Epithelial cell of esophagus (primary cell): ENCODE measurements at regions not wholly inside any gene's neighbourhood (a gene's known extent, or its start where the extent isn't known, plus 50 kb on each side); places are given as distances from the start of the nearest gene placed in this dataset.

Experiments
- DNase-seq: peaks from one replicate; pipeline ENCODE4 v3.0.0; 2010; ENCODE audit warnings: low read depth
- H3K4me3 ChIP-seq: 2 replicates; pipeline ENCODE4 v1.5.1; 2011; ENCODE audit warnings: mild to moderate bottlenecking, low read length, control low read depth
- CTCF ChIP-seq: IDR thresholded peaks from 2 replicates; pipeline ENCODE4 v1.5.1; 2011; ENCODE audit warnings: low read depth, mild to moderate bottlenecking, low read length, control low read depth, inconsistent platforms; ENCODE audit not compliant: insufficient read depth; ENCODE audit errors: missing control alignments

GRCh38 chr4:13215560-13215959 is 268.6 kb downstream of the RAB28 start:
- TF ChIP-seq CTCF, result no peak
- no peak for DNase-seq
- no peak overlapping the region for H3K4me3 ChIP-seq

GRCh38 chr4:13212936-13213335 is 271.2 kb downstream of the RAB28 start:
- TF ChIP-seq CTCF, result no peak
- DNase-seq, result no peak
- H3K4me3 ChIP-seq, result no peak overlapping the region

- DNase-seq, result no peak
- no peak for TF ChIP-seq CTCF
- H3K4me3 ChIP-seq, result no peak overlapping the region
These were observed 274.5 kb downstream of the RAB28 start for GRCh38 chr4:13209600-13209999.

- no peak for TF ChIP-seq CTCF
- H3K4me3 ChIP-seq, result no peak overlapping the region
- no peak for DNase-seq
These were observed 275.5 kb downstream of the RAB28 start for GRCh38 chr4:13208558-13209193.

- no peak for TF ChIP-seq CTCF
- no peak for DNase-seq
- no peak overlapping the region for H3K4me3 ChIP-seq
These were observed 276.9 kb downstream of the RAB28 start for GRCh38 chr4:13207226-13207625.

GRCh38 chr4:13203101-13203500 is 281.0 kb downstream of the RAB28 start:
- no peak overlapping the region for H3K4me3 ChIP-seq
- TF ChIP-seq CTCF, result no peak
- no peak for DNase-seq

- H3K4me3 ChIP-seq, result no peak overlapping the region
- no peak for DNase-seq
- no peak for TF ChIP-seq CTCF
These were observed 281.4 kb downstream of the RAB28 start for GRCh38 chr4:13202701-13203100.
